Heart right ventricle (tissue), 16 donors: ENCODE measurements at regions not wholly inside any gene's neighbourhood (a gene's known extent, or its start where the extent isn't known, plus 50 kb on each side); places are given as distances from the start of the nearest gene placed in this dataset.

Experiments used
- ATAC-seq, 8 donors: fragments of 200-7000 bp; cut with Tn5 transposase; one replicate each; pipeline ENCODE4 v1.9.1; 2020; ENCODE audit warnings: mild to moderate bottlenecking in 8 of 8, moderate library complexity in 8 of 8, moderate number of reproducible peaks in 1 of 8
- DNase-seq, 2 donors: peaks; one replicate each; pipeline ENCODE4 v3.0.0-alpha.2; 2020
- H3K27ac ChIP-seq, 10 donors: fragments of 200-600 bp; sonication (generic) in 2 of 10; one replicate each; pipeline versions ENCODE4 v1.5.0 to v1.8.0; 2020 to 2022; ENCODE audit warnings: mild to moderate bottlenecking in 3 of 10
- H3K27me3 ChIP-seq, 7 donors: fragments of 200-600 bp; one replicate each; pipeline ENCODE4 v1.8.0; 2021 to 2022; ENCODE audit warnings: mild to moderate bottlenecking in 2 of 7
- H3K36me3 ChIP-seq, 9 donors: fragments of 200-600 bp; sonication (generic) in 1 of 9; one replicate each; pipeline versions ENCODE4 v1.5.0 to v1.8.0; 2020 to 2022; ENCODE audit warnings: mild to moderate bottlenecking in 2 of 9
- H3K4me1 ChIP-seq, 9 donors: fragments of 200-600 bp; sonication (generic) in 1 of 9; one replicate each; pipeline versions ENCODE4 v1.5.0 to v1.8.0; 2020 to 2022; ENCODE audit warnings: mild to moderate bottlenecking in 4 of 9
- H3K4me3 ChIP-seq, 10 donors: fragments of 200-600 bp; sonication (generic) in 2 of 10; one replicate each; pipeline versions ENCODE4 v1.5.0 to v1.8.0; 2020 to 2022; ENCODE audit warnings: mild to moderate bottlenecking in 7 of 10, moderate library complexity in 2 of 10
- H3K9me3 ChIP-seq, 11 donors: fragments of 200-600 bp in 10 of 11; sonication (generic) in 2 of 11; one replicate each; pipeline versions ENCODE4 v1.5.0 to v1.8.0; 2013 to 2022; ENCODE audit warnings: mild to moderate bottlenecking in 2 of 11, control low read depth in 1 of 11, moderate library complexity in 1 of 11
- CTCF ChIP-seq, 9 donors: fragments of 200-600 bp; sonication (generic) in 2 of 9; IDR thresholded peaks; one replicate each; pipeline versions ENCODE4 v1.5.0 to v1.8.0; 2021 to 2022; ENCODE audit warnings: antibody characterized with exemption in 9 of 9, mild to moderate bottlenecking in 5 of 9, moderate library complexity in 1 of 9
- WGBS, 2 donors: extraction: QIAGEN DNeasy Blood & Tissue Kit; methylation state at CpG; one replicate each; pipeline ENCODE4 v1.1.7; 2013; ENCODE audit warnings: inconsistent platforms in 1 of 2; 5-methylcytosine and 5-hydroxymethylcytosine counted together
- intact Hi-C, 10 donors: fragments of 100-400 bp; cut with DNase I; formaldehyde crosslinking; loops; one replicate each; pipeline versions ENCODE4 v1.11.1 to v1.14.2; 2022
- donor health status: Arrhythmogenic right ventricular cardiomyopathy.
- donor health status: ischemic (EF 13 %, LVEDD 7.1; RV severe dilation, severe dysfunction).
- donor health status: healthy with polysubstance abuse.
- donor health status: DM: no; HTN: yes; CAD: no.
- donor health status: DM: no; HTN: no; CAD: no.
- donor health status: ischemic (EF 25% LVEDD 6.9; RV normal size, moderate dysfunction).
- donor health status: ischemic (EF 25% LVEDD 5.7; RV mildly dilated, moderate dysfunction).
- donor health status: healthy.
- donor health status: DM: yes; HTN: yes; CAD: no.
- donor health status: Ischemic cardiomyopathy.
- donor health status: ischemic (EF 35%, LVEDD 5.7; RV mildly dilated, moderate dysfunction).
- donor health status: nonischemic (EF 11% LVEDD 7.7; RV severe dilation, severe dysfunction).
- donor health status: DM: yes; HTN: yes; CAD: no.
- donor health status: PGD.
- donor health status: ischemic (EF 29% LVEDD 5.4; RV normal size, mild dysfunction).
- donor health status: nonischemic (EF 23%, LVEDD 6.1; RV moderate dilation, normal function).

GRCh38 chr7:109322833-109323232, 753.2 kb downstream of the DNAJB9 start:
- Histone ChIP-seq H3K27me3 (no peaks in the 10 kb centered on the region), H3K36me3 (no peaks in the 10 kb centered on the region), H3K9me3 (peaks cover 0 to 4% (median 0%) of the 10 kb centered on the region in 11 donors), H3K4me1 (no peaks in the 10 kb centered on the region), H3K4me3 (no peak overlapping the region), H3K27ac (no peak overlapping the region)
- no peak for TF ChIP-seq CTCF (IDR thresholded peaks at IDR 0.05)
- no peak for ATAC-seq
- intact Hi-C loops, result no loop called here
- 76 to 80% methylated on average over 2 of the region's 2 CpGs for whole genome bisulfite sequencing, 2 donors
- no peak for DNase-seq

GRCh38 chr7:109331423-109331822, 761.7 kb downstream of the DNAJB9 start:
- no peaks in the 10 kb centered on the region for H3K4me1 ChIP-seq
- TF ChIP-seq CTCF (IDR thresholded peaks at IDR 0.05), result no peak
- peaks cover 0 to 21% (median 0%) of the 10 kb centered on the region in 11 donors for H3K9me3 ChIP-seq
- ATAC-seq (no peak), DNase-seq (no peak)
- no peaks in the 10 kb centered on the region for H3K27me3 ChIP-seq
- H3K27ac ChIP-seq, result no peak overlapping the region
- intact Hi-C loops, result no loop called here
- 89 to 90% methylated on average over 4 of the region's 4 CpGs for WGBS, 2 donors
- no peak overlapping the region for H3K4me3 ChIP-seq
- H3K36me3 ChIP-seq, result no peaks in the 10 kb centered on the region

- DNase-seq, result no peak
- intact Hi-C loops, result no loop called here
- Histone ChIP-seq H3K36me3 (no peaks in the 10 kb centered on the region), H3K9me3 (no peaks in the 10 kb centered on the region), H3K4me3 (no peak overlapping the region), H3K27ac (no peak overlapping the region), H3K4me1 (no peaks in the 10 kb centered on the region), H3K27me3 (no peaks in the 10 kb centered on the region)
- WGBS, 2 donors, result 92 to 93% methylated on average over 3 of the region's 3 CpGs
- no peak for TF ChIP-seq CTCF (IDR thresholded peaks at IDR 0.05)
- no peak for ATAC-seq
These were observed 766.3 kb downstream of the DNAJB9 start for GRCh38 chr7:109335951-109336350.

- Histone ChIP-seq H3K36me3 (no peaks in the 10 kb centered on the region), H3K27me3 (no peaks in the 10 kb centered on the region), H3K27ac (no peak overlapping the region), H3K4me1 (no peaks in the 10 kb centered on the region), H3K9me3 (no peaks in the 10 kb centered on the region), H3K4me3 (no peak overlapping the region)
- no peak for TF ChIP-seq CTCF (IDR thresholded peaks at IDR 0.05)
- DNase-seq (no peak), ATAC-seq (no peak)
- intact Hi-C loops, result no loop called here
These were observed 766.9 kb downstream of the DNAJB9 start for GRCh38 chr7:109336531-109336930.

GRCh38 chr7:109343678-109344077, 774.0 kb downstream of the DNAJB9 start:
- H3K9me3 ChIP-seq, result no peaks in the 10 kb centered on the region
- 80 to 88% methylated on average over 2 of the region's 2 CpGs for WGBS, 2 donors
- intact Hi-C loops, result no loop called here
- H3K27me3 ChIP-seq, result no peaks in the 10 kb centered on the region
- H3K36me3 ChIP-seq, result no peaks in the 10 kb centered on the region
- H3K4me3 ChIP-seq, result no peak overlapping the region
- no peak overlapping the region for H3K27ac ChIP-seq
- no peaks in the 10 kb centered on the region for H3K4me1 ChIP-seq
- DNase-seq, result no peak
- ATAC-seq, result no peak
- no peak for TF ChIP-seq CTCF (IDR thresholded peaks at IDR 0.05)
